ENCODE measurements at regions not wholly inside any gene's neighbourhood (a gene's known extent, or its start where the extent isn't known, plus 50 kb on each side); places are given as distances from the start of the nearest gene placed in this dataset.
"Not testable (repeated sequence)": the region's sequence is repeated elsewhere in the genome, so short reads cannot be mapped to it uniquely, and the experiment has no call there.

DNA sequence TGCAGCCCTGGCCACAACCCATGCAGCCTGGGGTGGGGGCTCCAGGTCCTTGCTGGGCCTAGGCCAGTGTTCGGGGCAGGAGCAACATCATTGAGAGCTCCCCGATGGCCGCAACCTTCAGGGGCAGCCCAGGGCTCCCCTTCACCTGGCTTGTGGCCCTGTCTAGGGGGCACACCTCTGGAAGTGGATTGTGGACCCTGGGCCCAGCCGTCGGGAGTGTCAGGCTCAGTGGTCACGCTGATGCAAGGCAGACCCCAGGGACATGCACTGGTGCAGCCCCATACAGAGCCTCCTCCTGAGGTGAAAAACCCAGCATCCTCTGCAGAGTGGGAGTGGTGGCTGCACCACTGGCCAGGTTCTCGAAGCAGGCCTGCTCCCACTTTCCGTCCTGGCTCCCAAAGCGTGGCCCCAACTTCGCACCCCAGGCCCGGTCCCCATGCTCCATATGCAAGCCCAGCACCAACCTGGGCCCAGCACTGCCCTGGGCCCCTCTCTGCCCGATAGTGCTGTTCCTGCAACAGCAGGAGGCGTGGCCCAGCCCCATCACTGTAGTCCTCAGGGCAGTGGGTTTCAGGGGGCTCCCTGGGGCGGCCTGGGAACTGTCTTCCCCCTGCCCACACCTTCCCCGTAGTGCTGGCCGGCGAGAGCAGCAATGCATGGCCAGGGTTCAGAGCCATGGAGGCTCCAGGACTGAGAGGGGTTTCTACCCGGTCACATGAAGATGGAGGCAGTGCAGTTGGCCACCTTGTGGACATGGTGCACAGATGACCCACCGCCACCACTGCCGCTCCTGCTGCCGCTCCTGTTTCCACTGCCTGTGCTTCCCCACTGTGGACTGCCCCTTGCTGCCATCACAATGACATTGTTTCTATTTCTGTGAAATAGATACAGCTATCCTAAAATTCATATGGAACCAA lies 303.9 kb upstream of the NRG3 start:
- Mint-ChIP-seq H3K36me3 (no peaks in the 10 kb centered on the region), H3K4me3 (no peak overlapping the region), H3K27me3 (no peaks in the 10 kb centered on the region), H3K27ac (no peak overlapping the region), H3K9me3 (peaks cover 8% of the 10 kb centered on the region), H3K4me1 (no peaks in the 10 kb centered on the region)
- no peak for DNase-seq
- CTCF ChIA-PET, result no interaction called here

DNA sequence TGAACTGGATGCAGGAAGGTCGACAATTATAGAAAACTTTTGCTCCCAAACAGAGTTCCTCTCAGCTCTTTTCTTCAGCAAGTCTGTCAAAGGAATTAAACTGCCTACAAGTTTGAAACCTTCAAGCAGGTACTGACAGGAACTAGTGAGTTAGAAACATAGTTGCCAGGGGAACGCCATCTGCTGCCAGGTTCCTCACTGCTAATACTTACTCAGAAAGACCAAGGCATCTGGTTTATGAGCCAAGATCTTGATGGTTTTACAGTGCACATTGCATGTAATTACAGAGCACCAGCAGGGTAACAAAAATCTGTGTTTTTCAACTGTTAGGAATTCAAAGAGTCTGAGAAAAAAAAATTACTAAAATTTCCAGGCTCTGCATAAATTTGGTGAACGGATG lies 300.0 kb upstream of the NRG3 start:
- Mint-ChIP-seq H3K4me3 (no peak overlapping the region), H3K27ac (no peak overlapping the region), H3K9me3 (peaks cover 11% of the 10 kb centered on the region), H3K27me3 (no peaks in the 10 kb centered on the region), H3K36me3 (no peaks in the 10 kb centered on the region), H3K4me1 (no peaks in the 10 kb centered on the region)
- no peak for DNase-seq
- CTCF ChIA-PET, result no interaction called here

DNA sequence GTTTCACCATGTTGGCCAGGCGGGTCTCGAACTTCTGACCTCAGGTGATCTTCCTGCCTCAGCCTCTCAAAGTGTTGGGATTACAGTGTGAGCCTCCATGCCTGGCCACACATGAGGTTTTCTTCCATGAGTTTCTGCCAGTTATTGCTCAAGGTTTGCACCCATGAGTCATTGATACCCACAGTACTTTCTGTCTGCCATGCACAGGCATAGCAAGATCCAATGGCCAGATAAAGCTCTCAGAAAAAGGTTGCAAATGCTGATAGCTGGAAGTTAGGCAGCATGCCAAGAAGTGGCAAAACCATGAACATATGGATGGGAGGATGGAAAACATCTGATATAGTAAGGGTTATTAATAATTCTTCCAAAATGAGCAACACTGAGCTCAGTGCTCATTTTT lies 298.7 kb upstream of the NRG3 start:
- CTCF ChIA-PET, result no interaction called here
- Mint-ChIP-seq H3K27ac (no peak overlapping the region), H3K9me3 (peaks cover 11% of the 10 kb centered on the region), H3K4me3 (no peak overlapping the region), H3K36me3 (no peaks in the 10 kb centered on the region), H3K27me3 (no peaks in the 10 kb centered on the region), H3K4me1 (no peaks in the 10 kb centered on the region)
- DNase-seq, result no peak

DNA sequence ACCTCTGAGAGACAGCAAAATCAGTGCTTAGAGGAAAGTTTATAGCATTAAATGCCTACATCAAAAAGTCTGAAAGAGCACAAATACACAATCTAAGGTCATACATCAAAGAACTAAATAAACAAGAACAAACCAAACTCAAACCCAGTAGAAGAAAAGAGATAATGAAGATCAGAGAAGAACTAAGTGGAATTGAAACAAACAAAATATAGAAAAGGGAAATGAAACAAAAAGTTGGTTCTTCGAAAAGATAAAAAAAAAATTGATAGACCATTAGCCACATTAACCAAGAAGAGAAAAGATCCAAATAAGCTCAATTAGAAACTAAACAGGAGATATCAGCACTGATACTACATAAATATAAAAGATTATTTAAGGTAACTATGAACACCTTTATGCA lies 280.0 kb upstream of the NRG3 start:
- no peaks in the 10 kb centered on the region for H3K4me1 Mint-ChIP-seq
- H3K4me3 Mint-ChIP-seq, result no peak overlapping the region
- H3K36me3 Mint-ChIP-seq, result no peaks in the 10 kb centered on the region
- CTCF ChIA-PET, result no interaction called here
- no peak overlapping the region for H3K27ac Mint-ChIP-seq
- peaks cover 6% of the 10 kb centered on the region for H3K9me3 Mint-ChIP-seq
- no peaks in the 10 kb centered on the region for H3K27me3 Mint-ChIP-seq
- DNase-seq, result no peak

DNA sequence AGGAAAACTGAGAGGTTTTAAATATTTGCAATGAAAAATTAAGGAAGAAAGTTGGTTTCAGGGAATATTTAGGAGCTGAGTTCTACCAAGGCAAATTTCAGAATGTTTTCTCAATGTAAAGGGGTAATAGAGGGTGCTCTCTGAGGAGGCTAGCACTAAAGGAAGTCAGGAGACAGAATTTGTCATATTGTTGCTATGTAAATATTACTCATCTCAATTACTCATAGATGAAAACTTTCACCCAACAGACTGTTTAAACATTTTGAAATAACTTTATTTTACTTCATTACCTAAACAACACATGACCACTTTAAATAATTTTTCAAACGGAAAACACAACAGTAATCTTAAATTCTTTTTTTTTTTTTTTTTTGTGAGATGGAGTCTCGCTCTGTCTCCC lies 274.8 kb upstream of the NRG3 start:
- Mint-ChIP-seq H3K36me3 (no peaks in the 10 kb centered on the region), H3K27ac (no peak overlapping the region), H3K4me3 (no peak overlapping the region), H3K4me1 (no peaks in the 10 kb centered on the region), H3K27me3 (no peaks in the 10 kb centered on the region), H3K9me3 (no peaks in the 10 kb centered on the region)
- DNase-seq, result no peak
- CTCF ChIA-PET, result no interaction called here

DNA sequence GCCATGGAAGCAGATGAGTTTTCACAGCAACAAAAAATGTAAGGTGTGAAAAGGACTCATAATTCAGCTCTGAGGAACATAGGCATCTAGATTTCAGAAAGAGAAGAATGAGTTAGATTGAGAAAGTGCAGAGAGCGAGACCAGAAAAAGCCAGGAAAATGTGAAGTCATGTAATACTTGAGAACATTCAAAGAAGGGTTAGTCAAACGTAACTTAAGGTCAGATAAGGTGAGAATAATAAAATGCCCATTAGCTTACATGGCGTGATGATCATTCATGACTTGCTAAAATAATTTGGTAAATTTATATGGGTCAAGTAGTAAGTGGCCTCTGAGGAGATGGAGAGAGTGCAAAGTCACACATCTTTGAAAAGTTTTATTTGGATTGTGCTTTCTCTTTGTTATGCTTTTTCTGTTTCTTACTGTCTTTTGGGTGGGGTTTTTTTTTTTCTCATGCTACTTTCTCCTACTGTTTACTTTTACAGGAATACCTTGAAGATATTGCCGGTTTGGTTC lies 271.8 kb upstream of the NRG3 start:
- CTCF ChIA-PET, result no interaction called here
- no peaks in the 10 kb centered on the region for H3K9me3 Mint-ChIP-seq
- H3K4me3 Mint-ChIP-seq, result no peak overlapping the region
- DNase-seq, result no peak
- H3K4me1 Mint-ChIP-seq, result no peaks in the 10 kb centered on the region
- no peaks in the 10 kb centered on the region for H3K36me3 Mint-ChIP-seq
- no peaks in the 10 kb centered on the region for H3K27me3 Mint-ChIP-seq
- H3K27ac Mint-ChIP-seq, result no peak overlapping the region

DNA sequence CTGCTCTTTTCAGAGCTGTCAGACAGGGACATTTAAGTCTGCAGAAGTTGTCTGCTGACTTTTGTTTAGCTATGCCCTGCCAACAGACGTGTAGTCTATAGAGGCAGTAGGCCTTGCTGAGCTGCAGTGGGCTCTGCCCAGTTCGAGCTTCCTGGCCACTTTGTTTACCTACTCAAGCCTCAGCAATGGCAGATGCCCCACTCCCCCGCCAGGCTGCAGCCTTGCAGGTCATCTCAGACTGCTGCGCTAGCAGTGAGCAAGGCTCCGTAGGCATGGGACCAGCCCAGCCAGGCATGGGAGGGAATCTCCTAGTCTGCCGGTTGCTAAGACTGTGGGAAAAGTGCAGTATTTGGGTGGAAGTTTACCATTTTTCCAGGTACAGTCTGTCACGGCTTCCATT lies 230.5 kb upstream of the NRG3 start:
- H3K27ac Mint-ChIP-seq, CTCF ChIA-PET, H3K4me1 Mint-ChIP-seq, H3K27me3 Mint-ChIP-seq, H3K4me3 Mint-ChIP-seq, H3K36me3 Mint-ChIP-seq, H3K9me3 Mint-ChIP-seq, DNase-seq: not testable (repeated sequence)

DNA sequence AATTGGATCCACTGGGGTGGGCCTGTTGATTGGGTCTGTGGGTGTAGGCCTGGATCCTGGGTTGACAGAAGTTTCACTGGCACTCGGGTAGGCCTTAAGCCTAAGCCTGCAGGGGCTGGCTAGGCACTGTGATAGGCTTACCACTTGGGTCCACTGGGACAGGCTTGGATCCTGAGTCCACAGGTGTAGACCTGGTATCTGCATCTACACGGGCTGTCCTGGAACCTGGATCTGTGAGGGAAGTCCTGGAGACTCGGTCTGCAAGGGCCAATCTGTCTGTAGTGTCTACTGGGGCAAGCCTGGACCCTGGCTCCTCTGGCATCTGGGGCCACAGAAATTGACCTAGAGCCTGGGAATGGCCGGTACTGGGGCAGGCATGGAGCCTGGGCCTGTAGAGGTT lies 219.0 kb upstream of the NRG3 start:
- no peaks in the 10 kb centered on the region for H3K36me3 Mint-ChIP-seq
- H3K27me3 Mint-ChIP-seq, result no peaks in the 10 kb centered on the region
- no peak overlapping the region for H3K27ac Mint-ChIP-seq
- DNase-seq, result no peak
- H3K4me1 Mint-ChIP-seq, result no peaks in the 10 kb centered on the region
- CTCF ChIA-PET, result no interaction called here
- peaks cover 10% of the 10 kb centered on the region for H3K9me3 Mint-ChIP-seq
- H3K4me3 Mint-ChIP-seq, result no peak overlapping the region

DNA sequence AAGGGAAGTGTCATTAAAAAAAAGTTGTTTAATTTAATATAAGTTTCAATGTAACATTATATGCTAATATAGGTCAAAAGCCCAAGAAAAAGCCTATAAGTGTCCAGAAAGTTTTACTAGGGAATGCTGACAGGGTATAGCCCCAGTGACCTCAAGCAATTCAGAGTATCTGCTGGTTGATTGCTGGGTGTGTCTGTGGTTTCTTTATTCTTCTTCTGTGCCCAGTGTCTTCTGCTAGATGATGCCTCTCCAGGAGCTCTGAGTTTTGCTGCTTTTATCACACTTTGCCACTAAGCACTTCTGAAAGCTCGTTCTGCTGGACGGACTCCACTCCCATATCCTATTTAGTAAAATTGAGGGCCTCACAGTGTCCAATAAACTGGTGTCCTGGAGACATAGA lies 212.2 kb upstream of the NRG3 start:
- Mint-ChIP-seq H3K9me3 (peaks cover 7% of the 10 kb centered on the region), H3K4me1 (no peaks in the 10 kb centered on the region), H3K36me3 (no peaks in the 10 kb centered on the region), H3K27me3 (no peaks in the 10 kb centered on the region), H3K4me3 (no peak overlapping the region), H3K27ac (no peak overlapping the region)
- DNase-seq, result no peak
- CTCF ChIA-PET, result no interaction called here

DNA sequence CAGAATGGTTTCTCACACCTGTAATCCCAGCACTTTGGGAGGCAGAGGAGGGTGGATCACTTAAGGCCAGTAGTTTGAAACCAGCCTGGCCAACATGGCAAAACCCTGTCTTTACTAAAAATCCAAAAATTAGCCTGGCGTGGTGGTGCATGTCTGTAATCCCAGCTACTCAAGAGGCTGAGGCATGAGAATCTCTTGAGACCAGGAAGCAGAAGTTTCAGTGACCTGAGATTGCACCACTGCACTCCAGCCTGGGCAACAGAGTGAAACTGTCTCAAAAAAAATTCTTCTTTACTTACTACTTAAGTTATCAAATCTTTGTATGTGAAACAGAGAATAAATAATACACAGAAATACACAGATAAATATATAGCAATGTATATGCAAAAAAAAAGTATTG lies 210.2 kb upstream of the NRG3 start:
- H3K9me3 Mint-ChIP-seq, H3K4me1 Mint-ChIP-seq, DNase-seq, H3K27ac Mint-ChIP-seq, CTCF ChIA-PET, H3K4me3 Mint-ChIP-seq, H3K27me3 Mint-ChIP-seq, H3K36me3 Mint-ChIP-seq: not testable (repeated sequence)

DNA sequence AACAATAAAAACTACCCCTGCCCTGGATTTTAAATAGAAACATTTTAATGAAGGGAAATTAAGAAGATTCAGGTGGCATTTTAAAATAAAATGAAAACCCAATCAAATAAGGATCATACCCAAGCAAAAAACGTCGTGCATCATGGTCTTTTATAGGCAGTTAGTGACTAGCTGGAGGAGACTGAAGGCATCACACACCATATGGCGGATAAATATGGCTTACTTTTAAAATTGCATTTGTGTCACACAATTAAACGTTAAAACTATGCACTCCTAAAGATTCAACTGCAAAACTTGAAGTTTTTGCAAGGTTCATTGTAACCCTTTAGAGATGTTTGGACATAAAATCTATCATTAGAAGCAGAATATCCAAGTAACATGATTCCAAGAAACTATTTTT lies 200.1 kb upstream of the NRG3 start:
- Mint-ChIP-seq H3K36me3 (no peaks in the 10 kb centered on the region), H3K27ac (no peak overlapping the region), H3K4me3 (no peak overlapping the region), H3K9me3 (peaks cover 3% of the 10 kb centered on the region), H3K27me3 (no peaks in the 10 kb centered on the region), H3K4me1 (peaks cover under 1% of the 10 kb centered on the region)
- no peak for DNase-seq
- CTCF ChIA-PET, result no interaction called here

DNA sequence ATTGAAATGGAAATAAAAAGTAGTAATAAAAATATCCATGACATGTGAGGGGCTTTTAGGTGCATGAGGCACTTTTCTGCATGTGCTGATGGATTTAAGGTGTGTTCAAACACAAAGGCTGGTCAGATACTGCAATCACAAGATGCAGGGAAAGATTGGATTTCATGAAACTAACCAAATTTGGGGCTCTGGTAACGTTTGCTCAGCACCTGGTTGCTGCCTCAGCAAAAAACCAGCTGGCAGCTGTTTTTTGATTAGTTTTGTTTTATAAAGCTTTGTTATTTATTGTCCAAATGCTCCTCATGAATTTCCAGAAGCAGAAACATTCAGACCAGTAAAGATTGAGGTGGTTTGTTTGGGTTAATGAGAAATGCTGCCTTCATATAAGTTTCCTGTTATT lies 195.7 kb upstream of the NRG3 start:
- CTCF ChIA-PET, result no interaction called here
- no peak overlapping the region for H3K27ac Mint-ChIP-seq
- DNase-seq, result no peak
- H3K9me3 Mint-ChIP-seq, result peaks cover 4% of the 10 kb centered on the region
- H3K4me3 Mint-ChIP-seq, result no peak overlapping the region
- peaks cover 11% of the 10 kb centered on the region for H3K4me1 Mint-ChIP-seq
- H3K27me3 Mint-ChIP-seq, result no peaks in the 10 kb centered on the region
- H3K36me3 Mint-ChIP-seq, result no peaks in the 10 kb centered on the region

DNA sequence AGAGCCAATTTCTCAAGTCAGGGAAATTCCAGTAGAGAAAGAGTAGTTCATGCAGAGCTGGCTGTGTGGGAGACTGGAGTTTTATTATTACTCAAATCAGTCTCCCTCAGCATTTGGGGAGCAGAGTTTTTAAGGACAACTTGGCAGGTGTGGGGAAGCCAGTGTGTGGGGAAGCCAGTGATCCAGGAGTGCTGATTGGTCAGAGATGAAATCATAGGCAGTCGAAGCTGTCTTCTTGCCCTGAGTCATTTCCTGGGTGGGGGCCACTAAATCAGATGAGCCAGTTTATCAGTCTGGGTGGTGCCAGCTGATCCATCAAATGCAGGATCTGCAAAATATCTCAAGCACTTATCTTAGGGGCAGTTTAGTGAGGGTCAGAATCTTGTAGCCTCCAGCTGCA lies 194.6 kb upstream of the NRG3 start:
- H3K27me3 Mint-ChIP-seq, result no peaks in the 10 kb centered on the region
- peaks cover 4% of the 10 kb centered on the region for H3K9me3 Mint-ChIP-seq
- H3K4me3 Mint-ChIP-seq, result no peak overlapping the region
- CTCF ChIA-PET, result no interaction called here
- no peaks in the 10 kb centered on the region for H3K36me3 Mint-ChIP-seq
- no peak for DNase-seq
- peaks cover 11% of the 10 kb centered on the region for H3K4me1 Mint-ChIP-seq
- H3K27ac Mint-ChIP-seq, result no peak overlapping the region

DNA sequence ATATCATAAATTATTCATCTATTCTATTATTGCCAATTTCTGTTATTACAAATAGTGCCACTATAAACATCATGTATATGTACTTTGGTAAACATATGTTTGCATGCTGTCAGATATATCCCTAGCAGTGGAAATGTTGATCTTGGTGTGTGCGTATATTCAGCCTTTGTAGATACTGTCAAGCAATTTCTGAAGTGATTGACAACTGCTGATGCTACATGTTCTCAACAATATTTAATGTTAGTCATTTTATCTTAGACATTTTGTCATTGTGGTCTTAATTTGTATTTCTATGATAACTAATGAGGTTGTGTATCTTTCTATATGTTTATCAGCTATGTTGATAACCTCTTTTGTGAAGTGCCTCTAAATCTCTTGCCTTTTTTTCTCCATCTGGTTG lies 186.5 kb upstream of the NRG3 start:
- Mint-ChIP-seq H3K9me3 (peaks cover 1% of the 10 kb centered on the region), H3K27ac (no peak overlapping the region), H3K27me3 (no peaks in the 10 kb centered on the region), H3K4me3 (no peak overlapping the region), H3K4me1 (no peaks in the 10 kb centered on the region), H3K36me3 (no peaks in the 10 kb centered on the region)
- no peak for DNase-seq
- CTCF ChIA-PET, result no interaction called here

DNA sequence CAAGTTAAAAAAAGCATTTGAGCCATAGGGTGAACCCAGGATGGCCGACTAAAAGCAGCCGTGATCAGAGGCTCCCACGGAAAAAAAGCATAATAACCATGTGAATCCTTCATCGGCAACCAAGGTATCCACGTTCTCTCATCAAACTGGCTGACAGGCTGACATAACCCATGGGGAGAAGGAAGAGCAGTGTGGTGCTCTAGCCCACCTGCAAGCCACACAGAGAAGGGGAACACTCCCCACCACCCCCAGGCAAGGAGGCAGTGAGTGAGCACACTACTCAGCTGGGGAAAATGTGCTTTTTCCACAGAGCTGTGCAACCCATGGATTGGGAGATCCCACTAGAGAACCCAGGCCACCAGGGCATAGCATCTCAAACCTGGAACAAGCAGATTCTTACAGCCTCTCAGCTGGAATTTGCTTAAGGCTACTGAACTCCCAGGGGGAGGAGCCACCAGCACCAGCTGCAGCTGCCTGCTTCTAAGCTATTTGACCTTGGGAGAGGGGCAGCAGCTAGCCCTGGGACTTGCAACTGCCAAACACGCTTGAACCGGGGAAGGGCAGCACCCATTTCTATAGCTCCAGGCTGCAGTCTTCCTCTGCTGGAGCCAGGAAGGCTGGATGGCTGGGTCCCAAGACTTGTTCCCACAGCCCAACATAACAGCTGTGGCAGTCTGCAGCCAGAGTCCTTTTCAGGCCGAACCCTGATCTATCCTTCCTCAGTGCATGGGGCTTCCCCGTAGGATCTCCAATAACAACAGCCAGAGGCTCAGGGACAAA lies 178.2 kb upstream of the NRG3 start:
- CTCF ChIA-PET, result no interaction called here
- H3K27me3 Mint-ChIP-seq, result no peaks in the 10 kb centered on the region
- H3K36me3 Mint-ChIP-seq, result no peaks in the 10 kb centered on the region
- H3K27ac Mint-ChIP-seq, result no peak overlapping the region
- DNase-seq, result no peak
- H3K4me3 Mint-ChIP-seq, result no peak overlapping the region
- H3K9me3 Mint-ChIP-seq, result peaks cover 14% of the 10 kb centered on the region
- H3K4me1 Mint-ChIP-seq, result no peaks in the 10 kb centered on the region

Measured in activated naive CD4-positive, alpha-beta T cell treated with anti-CD3 and anti-CD28 coated beads, Interleukin-2, amount 10 ng/mL, durations not matched to agents 7 days and 5 days (primary cell).